ENCODE measurements at regions not wholly inside any gene's neighbourhood (a gene's known extent, or its start where the extent isn't known, plus 50 kb on each side); places are given as distances from the start of the nearest gene placed in this dataset.
A peak's percentile ranks its signal among the peaks of the same experiment; 100 is the strongest.

DNA sequence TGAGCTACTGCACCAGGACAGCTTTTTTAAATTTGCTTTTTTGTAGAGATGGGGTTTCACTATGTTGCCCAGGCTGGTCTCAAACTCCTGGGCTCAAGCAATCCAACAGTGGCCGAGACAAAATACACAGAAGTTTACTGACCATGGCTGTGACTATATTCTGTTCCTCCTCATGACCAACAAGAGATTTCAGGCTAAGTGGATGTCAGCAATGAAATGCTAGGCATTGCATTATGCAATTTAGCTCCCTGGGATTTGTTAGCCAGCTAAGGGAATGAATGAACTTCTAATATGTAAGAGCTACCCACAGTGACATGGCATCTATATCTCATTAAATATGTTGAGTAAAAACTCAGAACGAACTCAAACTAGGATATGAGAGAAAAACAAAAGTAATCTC, 81.9 kb upstream of the MBOAT2 start:
- intact Hi-C loops (cut with DNase I; ENCODE audit: low total_unique reads): no loop called here

DNA sequence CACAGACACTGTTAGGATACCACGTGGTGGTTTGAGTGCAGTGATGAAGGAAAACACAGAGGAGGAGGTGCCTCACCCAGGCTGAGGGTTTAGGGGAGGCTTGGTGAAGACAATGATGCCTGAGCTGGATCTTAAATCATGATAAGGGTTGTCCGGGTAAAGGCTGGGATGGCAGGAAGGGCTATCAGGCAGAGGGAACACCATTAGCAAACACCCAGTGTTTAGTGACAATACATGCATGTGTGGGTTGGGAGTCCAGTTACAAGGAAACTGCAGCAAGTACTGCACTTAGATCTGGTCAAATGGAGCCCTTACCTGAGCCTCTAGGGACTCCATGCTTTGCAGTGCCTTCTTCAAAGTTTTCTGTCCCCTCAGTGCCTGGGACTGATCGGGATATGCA, 79.8 kb upstream of the MBOAT2 start:
- DNase-seq: no peak
- peaks cover 0 to 4% (median 0%) of the 10 kb centered on the region in 4 donors for H3K9me3 ChIP-seq
- H3K36me3 ChIP-seq: no peaks in the 10 kb centered on the region
- no peak overlapping the region for H3K4me3 ChIP-seq
- H3K4me1 ChIP-seq: peaks cover 0 to 9% (median 0%) of the 10 kb centered on the region in 4 donors
- peak overlapping the region in 1 of 5 donors; percentile 37 for H3K27ac ChIP-seq
- intact Hi-C loops (cut with DNase I; ENCODE audit: low total_unique reads): no loop called here
- no peak for TF ChIP-seq POLR2A (IDR thresholded peaks at IDR 0.05)
- TF ChIP-seq, protein P1, sequence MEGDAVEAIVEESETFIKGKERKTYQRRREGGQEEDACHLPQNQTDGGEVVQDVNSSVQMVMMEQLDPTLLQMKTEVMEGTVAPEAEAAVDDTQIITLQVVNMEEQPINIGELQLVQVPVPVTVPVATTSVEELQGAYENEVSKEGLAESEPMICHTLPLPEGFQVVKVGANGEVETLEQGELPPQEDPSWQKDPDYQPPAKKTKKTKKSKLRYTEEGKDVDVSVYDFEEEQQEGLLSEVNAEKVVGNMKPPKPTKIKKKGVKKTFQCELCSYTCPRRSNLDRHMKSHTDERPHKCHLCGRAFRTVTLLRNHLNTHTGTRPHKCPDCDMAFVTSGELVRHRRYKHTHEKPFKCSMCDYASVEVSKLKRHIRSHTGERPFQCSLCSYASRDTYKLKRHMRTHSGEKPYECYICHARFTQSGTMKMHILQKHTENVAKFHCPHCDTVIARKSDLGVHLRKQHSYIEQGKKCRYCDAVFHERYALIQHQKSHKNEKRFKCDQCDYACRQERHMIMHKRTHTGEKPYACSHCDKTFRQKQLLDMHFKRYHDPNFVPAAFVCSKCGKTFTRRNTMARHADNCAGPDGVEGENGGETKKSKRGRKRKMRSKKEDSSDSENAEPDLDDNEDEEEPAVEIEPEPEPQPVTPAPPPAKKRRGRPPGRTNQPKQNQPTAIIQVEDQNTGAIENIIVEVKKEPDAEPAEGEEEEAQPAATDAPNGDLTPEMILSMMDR (IDR thresholded peaks at IDR 0.05): no peak
- no peak for TF ChIP-seq EP300 (IDR thresholded peaks at IDR 0.05)
- TF ChIP-seq POLR2AphosphoS5 (IDR thresholded peaks at IDR 0.05): no peak
- H3K27me3 ChIP-seq: no peaks in the 10 kb centered on the region
- WGBS, 5 donors: 49 to 70% (median 54%) methylated on average over 3 of the region's 3 CpGs

More for the DNA sequence above, 81.9 kb upstream of the MBOAT2 start:
- H3K4me3 ChIP-seq: no peak overlapping the region
- 78 to 92% (median 86%) methylated on average over 2 of the region's 2 CpGs for WGBS, 5 donors
- TF ChIP-seq, protein P1 (IDR thresholded peaks at IDR 0.05): no peak
- TF ChIP-seq POLR2AphosphoS5 (IDR thresholded peaks at IDR 0.05) (no peak), POLR2A (IDR thresholded peaks at IDR 0.05) (no peak), EP300 (IDR thresholded peaks at IDR 0.05) (no peak)
- H3K36me3 ChIP-seq: no peaks in the 10 kb centered on the region
- no peak overlapping the region for H3K27ac ChIP-seq
- DNase-seq: no peak
- H3K27me3 ChIP-seq: no peaks in the 10 kb centered on the region
- H3K9me3 ChIP-seq: peaks cover 0 to 4% (median 0%) of the 10 kb centered on the region in 4 donors
- H3K4me1 ChIP-seq: peaks cover 0 to 9% (median 0%) of the 10 kb centered on the region in 4 donors

DNA sequence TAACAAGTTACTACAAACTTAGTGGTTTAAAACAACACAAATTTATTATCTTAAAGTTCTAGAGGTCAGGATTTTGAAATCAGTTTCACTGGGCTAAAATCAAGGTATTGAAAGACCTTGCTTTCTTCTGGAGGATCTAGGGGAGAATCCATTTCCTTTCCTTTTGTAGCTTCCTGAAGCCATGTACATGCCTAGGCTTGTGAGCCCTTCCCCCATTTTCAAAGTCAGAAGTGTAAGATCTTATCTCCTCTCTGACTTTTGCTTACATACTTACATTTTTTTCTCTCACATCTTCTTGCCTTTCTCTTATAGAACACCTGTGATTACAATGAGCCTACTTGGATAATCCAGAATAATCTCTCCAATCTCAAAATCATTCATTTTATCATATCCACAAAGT, 78.7 kb upstream of the MBOAT2 start:
- H3K4me3 ChIP-seq: no peak overlapping the region
- no peak for DNase-seq
- no peaks in the 10 kb centered on the region for H3K36me3 ChIP-seq
- peaks cover 0 to 4% (median 0%) of the 10 kb centered on the region in 4 donors for H3K9me3 ChIP-seq
- intact Hi-C loops (cut with DNase I; ENCODE audit: low total_unique reads): no loop called here
- TF ChIP-seq POLR2AphosphoS5 (IDR thresholded peaks at IDR 0.05) (no peak), EP300 (IDR thresholded peaks at IDR 0.05) (no peak), POLR2A (IDR thresholded peaks at IDR 0.05) (no peak)
- TF ChIP-seq, protein P1 (IDR thresholded peaks at IDR 0.05): no peak
- H3K27me3 ChIP-seq: no peaks in the 10 kb centered on the region
- H3K27ac ChIP-seq: no peak overlapping the region
- peaks cover 0 to 8% (median 0%) of the 10 kb centered on the region in 4 donors for H3K4me1 ChIP-seq

DNA sequence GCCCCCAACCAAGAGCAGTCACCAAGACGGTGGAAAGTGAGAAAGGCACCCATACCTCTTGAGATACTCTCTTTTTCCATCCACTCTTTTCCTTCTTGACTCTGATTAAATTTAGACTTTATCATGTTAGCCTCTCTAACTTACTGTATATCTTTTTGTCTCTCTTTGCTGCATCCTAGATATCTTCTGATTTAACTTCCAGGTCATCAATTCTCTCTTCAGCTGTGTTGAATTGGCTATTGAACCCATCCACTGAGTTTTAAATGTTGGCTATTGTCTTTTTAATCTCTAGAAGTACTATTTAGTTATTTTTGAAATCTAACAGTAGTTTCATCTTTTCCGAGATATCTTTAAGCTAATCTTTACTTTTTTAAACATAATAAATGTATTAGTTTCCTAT, 78.3 kb upstream of the MBOAT2 start:
- no peak for DNase-seq
- TF ChIP-seq POLR2A (IDR thresholded peaks at IDR 0.05) (no peak), POLR2AphosphoS5 (IDR thresholded peaks at IDR 0.05) (no peak), EP300 (IDR thresholded peaks at IDR 0.05) (no peak)
- TF ChIP-seq, protein P1 (IDR thresholded peaks at IDR 0.05): no peak
- no peak overlapping the region for H3K4me3 ChIP-seq
- intact Hi-C loops (cut with DNase I; ENCODE audit: low total_unique reads): no loop called here
- no peaks in the 10 kb centered on the region for H3K27me3 ChIP-seq
- WGBS, 5 donors: 88 to 94% (median 92%) methylated on average over 2 of the region's 2 CpGs
- H3K36me3 ChIP-seq: no peaks in the 10 kb centered on the region
- H3K27ac ChIP-seq: no peak overlapping the region
- peaks cover 0 to 4% (median 0%) of the 10 kb centered on the region in 4 donors for H3K4me1 ChIP-seq
- peaks cover 0 to 4% (median 0%) of the 10 kb centered on the region in 4 donors for H3K9me3 ChIP-seq

Data from stomach (tissue), 8 donors.